GM12865 (cell line): ENCODE measurements at regions not wholly inside any gene's neighbourhood (a gene's known extent, or its start where the extent isn't known, plus 50 kb on each side); places are given as distances from the start of the nearest gene placed in this dataset.

Source experiments
- DNase-seq: peaks from one replicate; pipeline ENCODE4 v3.0.0; 2010; ENCODE audit warnings: low read depth
- H3K4me3 ChIP-seq: 2 replicates; pipeline ENCODE4 v1.5.1; 2011; ENCODE audit warnings: mild to moderate bottlenecking, low read depth, low read length, control low read depth
- CTCF ChIP-seq: IDR thresholded peaks from 2 replicates; pipeline ENCODE4 v1.5.1; 2011; ENCODE audit warnings: low read length, control low read depth, low read depth, inconsistent platforms; ENCODE audit not compliant: insufficient read depth; ENCODE audit errors: missing control alignments

- H3K4me3 ChIP-seq, result no peak overlapping the region
- DNase-seq, result no peak
- no peak for TF ChIP-seq CTCF
Observed at GRCh38 chr9:92190536-92190790, 75.2 kb upstream of the SPTLC1 start.

GRCh38 chr9:92189782-92190535, 74.7 kb upstream of the SPTLC1 start:
- H3K4me3 ChIP-seq, result no peak overlapping the region
- DNase-seq, result no peak
- TF ChIP-seq CTCF, result no peak

- no peak for TF ChIP-seq CTCF
- DNase-seq, result no peak
- H3K4me3 ChIP-seq, result no peak overlapping the region
Observed at GRCh38 chr9:92188969-92189781, 74.0 kb upstream of the SPTLC1 start.

- H3K4me3 ChIP-seq, result no peak overlapping the region
- TF ChIP-seq CTCF, result no peak
- peak; percentile 37 for DNase-seq
Observed at GRCh38 chr9:92187989-92188714, 72.9 kb upstream of the SPTLC1 start.

- no peak overlapping the region for H3K4me3 ChIP-seq
- no peak for TF ChIP-seq CTCF
- peak; percentile 53 for DNase-seq
Observed at GRCh38 chr9:92187390-92187789, 72.2 kb upstream of the SPTLC1 start.

- TF ChIP-seq CTCF, result no peak
- DNase-seq, result no peak
- no peak overlapping the region for H3K4me3 ChIP-seq
Observed at GRCh38 chr9:92186631-92187030, 71.4 kb upstream of the SPTLC1 start.
